Central memory CD8-positive, alpha-beta T cell (primary cell): ENCODE measurements at regions not wholly inside any gene's neighbourhood (a gene's known extent, or its start where the extent isn't known, plus 50 kb on each side); places are given as distances from the start of the nearest gene placed in this dataset.
"Not testable (repeated sequence)": the region's sequence is repeated elsewhere in the genome, so short reads cannot be mapped to it uniquely, and the experiment has no call there.

Source experiments
- ATAC-seq: fragments of 150-1000 bp; cut with Tn5 transposase; replicated peaks from 2 replicates; pipeline ENCODE4 v1.10.0; 2022; ENCODE audit warnings: mild to moderate bottlenecking, moderate FRiP score, moderate number of reproducible peaks; ENCODE audit not compliant: poor library complexity, severe bottlenecking; ENCODE audit errors: extremely low read depth
- DNase-seq, 2 donors: peaks; one replicate each; pipeline ENCODE4 v3.0.0; 2021; ENCODE audit warnings: low spot score in 2 of 2
- H3K27ac Mint-ChIP-seq: one replicate; pipeline ENCODE4 v1.8.0; 2022; ENCODE audit warnings: low read depth, mild to moderate bottlenecking, moderate library complexity, mixed read lengths
- H3K27me3 Mint-ChIP-seq: one replicate; pipeline ENCODE4 v1.8.0; 2022; ENCODE audit warnings: mixed read lengths
- H3K36me3 Mint-ChIP-seq: one replicate; pipeline ENCODE4 v1.8.0; 2022; ENCODE audit warnings: mild to moderate bottlenecking, moderate library complexity, mixed read lengths; ENCODE audit not compliant: insufficient read depth
- H3K4me1 Mint-ChIP-seq: one replicate; pipeline ENCODE4 v1.8.0; 2022; ENCODE audit warnings: mixed read lengths
- H3K4me3 Mint-ChIP-seq: one replicate; pipeline ENCODE4 v1.8.0; 2022; ENCODE audit warnings: mild to moderate bottlenecking, moderate library complexity, mixed read lengths
- H3K9me3 Mint-ChIP-seq: one replicate; pipeline ENCODE4 v1.8.0; 2022; ENCODE audit warnings: mixed read lengths

DNA sequence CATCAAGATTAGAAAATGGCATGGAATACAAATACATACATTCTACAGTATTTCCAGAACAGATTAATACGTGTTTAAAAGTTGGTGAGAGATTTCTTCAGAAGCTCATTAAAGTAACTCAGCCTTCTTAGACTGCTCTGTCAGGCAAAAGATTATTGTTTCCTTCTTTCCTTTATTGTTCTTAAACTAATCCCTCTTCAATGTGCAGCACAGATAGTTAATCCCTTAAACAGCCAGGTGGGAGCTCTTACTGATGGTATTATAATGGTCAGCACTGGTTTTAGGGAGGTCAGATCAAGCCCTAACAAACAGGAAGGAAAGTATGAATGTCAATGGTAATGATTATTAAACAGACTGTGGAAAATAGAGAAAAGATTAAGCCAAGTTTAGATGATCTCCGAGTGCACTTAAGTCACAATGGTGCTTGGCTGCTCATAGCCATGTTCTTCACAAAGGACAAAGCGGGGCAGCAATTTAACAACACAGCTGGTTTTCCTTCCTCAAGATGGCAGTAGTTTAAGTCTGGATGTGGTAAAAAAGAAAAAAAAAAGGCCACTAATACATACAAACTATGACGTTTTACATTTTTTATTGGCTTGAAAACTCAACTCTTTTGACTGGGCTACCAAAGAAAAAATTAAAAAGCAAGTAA is 992.6 kb downstream of the PCDH9 start:
- Mint-ChIP-seq H3K4me1 (no peaks in the 10 kb centered on the region), H3K27me3 (no peaks in the 10 kb centered on the region), H3K9me3 (peaks cover 7% of the 10 kb centered on the region), H3K4me3 (no peak overlapping the region), H3K36me3 (peaks cover 3% of the 10 kb centered on the region), H3K27ac (no peak overlapping the region)
- DNase-seq = no peak
- ATAC-seq = no peak

DNA sequence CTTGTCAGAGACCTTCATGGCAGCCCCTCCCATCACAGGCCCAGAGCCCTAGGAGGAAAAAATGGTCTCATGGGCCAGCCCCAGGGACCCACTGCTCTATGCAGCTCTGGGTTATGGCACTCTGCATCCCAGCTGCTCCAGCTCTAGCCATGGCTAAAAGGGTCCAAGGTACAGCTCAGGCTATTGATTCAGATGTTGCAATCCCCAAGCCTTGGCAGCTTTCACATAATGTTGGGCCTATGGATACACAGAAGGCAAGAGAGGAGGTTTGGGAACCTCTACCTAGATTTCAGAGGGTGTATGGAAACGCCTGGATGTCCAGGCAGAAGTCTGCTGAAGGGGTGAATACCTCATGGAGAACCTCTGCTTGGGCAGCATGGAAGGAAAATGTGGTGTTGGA is 996.0 kb downstream of the PCDH9 start:
- DNase-seq (no peak), ATAC-seq (no peak)
- Mint-ChIP-seq H3K9me3 (peaks cover 24% of the 10 kb centered on the region), H3K4me3 (no peak overlapping the region), H3K4me1 (no peaks in the 10 kb centered on the region), H3K36me3 (no peaks in the 10 kb centered on the region), H3K27me3 (no peaks in the 10 kb centered on the region), H3K27ac (no peak overlapping the region)

DNA sequence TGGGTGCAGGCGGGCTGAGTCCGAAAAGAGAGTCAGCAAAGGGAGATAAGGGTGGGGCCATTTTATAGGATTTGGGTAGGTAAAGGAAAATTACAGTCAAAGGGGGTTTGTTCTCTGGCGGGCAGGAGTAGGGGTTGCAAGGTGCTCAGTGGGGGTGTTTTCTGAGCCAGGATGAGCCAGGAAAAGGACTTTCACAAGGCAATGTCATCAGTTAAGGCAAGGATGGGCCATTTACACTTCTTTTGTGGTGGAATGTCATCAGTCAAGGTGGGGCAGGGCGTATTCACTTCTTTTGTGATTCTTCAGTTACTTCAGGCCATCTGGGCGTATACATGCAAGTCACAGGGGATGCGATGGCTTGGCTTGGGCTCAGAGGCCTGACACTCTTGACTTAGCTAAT is 998.2 kb downstream of the PCDH9 start:
- not testable (repeated sequence) for H3K27ac Mint-ChIP-seq, H3K4me1 Mint-ChIP-seq, ATAC-seq, H3K27me3 Mint-ChIP-seq, H3K4me3 Mint-ChIP-seq, DNase-seq, H3K36me3 Mint-ChIP-seq
- H3K9me3 Mint-ChIP-seq = peaks cover 40% of the 10 kb centered on the region

DNA sequence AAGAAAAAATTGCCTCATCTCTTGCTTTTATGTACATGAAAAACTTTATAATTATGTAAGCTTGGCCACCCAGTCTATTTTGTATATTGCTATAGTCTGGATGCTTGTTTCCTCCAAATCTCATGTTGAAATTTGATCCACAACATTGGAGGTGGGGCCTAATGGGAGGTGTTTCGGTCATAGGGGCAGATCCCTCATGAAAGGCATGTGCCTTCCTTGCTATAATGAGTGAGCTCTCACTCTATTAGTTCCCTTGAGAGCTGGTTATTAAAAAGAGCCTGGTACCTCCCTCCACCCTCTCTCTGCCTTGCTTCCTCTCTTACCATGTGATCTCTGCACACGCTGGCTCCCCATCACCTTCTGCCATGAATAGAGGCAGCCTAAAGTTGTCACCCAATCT is 1005.1 kb downstream of the PCDH9 start:
- peaks cover 30% of the 10 kb centered on the region for H3K9me3 Mint-ChIP-seq
- H3K4me3 Mint-ChIP-seq = no peak overlapping the region
- H3K4me1 Mint-ChIP-seq = no peaks in the 10 kb centered on the region
- DNase-seq (no peak), ATAC-seq (no peak)
- no peaks in the 10 kb centered on the region for H3K36me3 Mint-ChIP-seq
- H3K27ac Mint-ChIP-seq = no peak overlapping the region
- no peaks in the 10 kb centered on the region for H3K27me3 Mint-ChIP-seq

DNA sequence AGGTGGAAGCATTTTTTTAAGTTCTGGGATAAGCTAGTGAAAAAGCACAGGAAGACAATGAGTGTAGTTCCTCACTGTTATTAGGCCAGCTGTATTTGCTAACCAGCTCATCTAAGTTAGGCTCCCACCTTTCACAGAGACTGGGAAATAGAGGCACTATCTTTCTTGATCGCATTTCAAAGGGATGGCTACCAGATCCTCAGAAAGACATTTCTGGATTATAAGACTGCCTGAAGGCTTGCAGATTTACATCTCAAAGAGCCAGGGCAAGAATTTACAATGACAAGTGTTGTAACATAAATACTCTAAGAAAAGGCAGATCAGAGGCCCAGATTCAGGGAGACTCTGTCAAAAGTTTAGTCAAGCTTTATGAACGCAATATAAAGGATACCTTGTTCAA is 1005.5 kb downstream of the PCDH9 start:
- DNase-seq (no peak), ATAC-seq (no peak)
- H3K4me3 Mint-ChIP-seq = no peak overlapping the region
- H3K27me3 Mint-ChIP-seq = no peaks in the 10 kb centered on the region
- no peaks in the 10 kb centered on the region for H3K36me3 Mint-ChIP-seq
- H3K4me1 Mint-ChIP-seq = no peaks in the 10 kb centered on the region
- H3K9me3 Mint-ChIP-seq = peaks cover 29% of the 10 kb centered on the region
- H3K27ac Mint-ChIP-seq = no peak overlapping the region

DNA sequence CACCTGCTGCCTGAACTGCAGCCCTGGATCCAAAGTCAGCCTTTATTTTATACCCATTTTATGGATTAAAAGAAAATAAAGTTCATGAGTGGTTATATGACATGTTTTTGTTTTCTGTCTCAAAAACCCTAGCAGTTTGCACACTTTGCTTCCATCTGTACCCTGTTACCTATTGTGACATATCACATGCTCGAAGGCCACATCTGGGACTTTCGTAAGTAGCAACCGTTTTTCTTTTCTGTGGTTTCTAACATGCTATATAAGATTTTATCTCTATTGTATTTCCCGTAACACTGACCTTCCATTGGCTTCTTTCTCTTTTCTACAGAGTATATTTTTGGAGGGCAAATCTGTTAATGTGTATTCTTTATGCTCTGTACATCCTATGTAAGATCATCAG is 1007.2 kb downstream of the PCDH9 start:
- Mint-ChIP-seq H3K9me3 (peaks cover 34% of the 10 kb centered on the region), H3K27ac (no peak overlapping the region), H3K27me3 (no peaks in the 10 kb centered on the region), H3K4me3 (no peak overlapping the region), H3K36me3 (no peaks in the 10 kb centered on the region), H3K4me1 (no peaks in the 10 kb centered on the region)
- ATAC-seq = no peak
- DNase-seq = no peak

DNA sequence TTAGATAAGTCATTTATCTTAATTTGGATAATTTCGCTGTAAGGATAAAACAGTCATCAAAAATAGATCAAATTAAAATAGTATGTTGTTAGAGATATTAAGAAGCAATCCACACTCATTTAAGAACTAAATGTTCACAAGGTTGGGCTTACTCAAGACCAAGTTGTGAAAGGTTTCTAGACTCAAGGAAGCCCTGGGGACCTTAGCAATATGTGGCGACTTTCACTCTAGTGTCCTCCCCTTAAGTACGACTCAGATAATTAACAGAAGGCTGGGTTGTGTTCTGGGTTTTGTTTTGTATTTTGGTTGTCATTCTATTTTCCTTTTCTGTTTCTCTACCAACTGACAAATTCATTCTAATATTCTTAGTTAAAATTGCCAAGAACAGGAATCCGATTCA is 1008.0 kb downstream of the PCDH9 start:
- no peak for DNase-seq
- Mint-ChIP-seq H3K27ac (no peak overlapping the region), H3K4me3 (no peak overlapping the region), H3K9me3 (peaks cover 28% of the 10 kb centered on the region), H3K27me3 (no peaks in the 10 kb centered on the region), H3K36me3 (no peaks in the 10 kb centered on the region), H3K4me1 (no peaks in the 10 kb centered on the region)
- ATAC-seq = no peak

DNA sequence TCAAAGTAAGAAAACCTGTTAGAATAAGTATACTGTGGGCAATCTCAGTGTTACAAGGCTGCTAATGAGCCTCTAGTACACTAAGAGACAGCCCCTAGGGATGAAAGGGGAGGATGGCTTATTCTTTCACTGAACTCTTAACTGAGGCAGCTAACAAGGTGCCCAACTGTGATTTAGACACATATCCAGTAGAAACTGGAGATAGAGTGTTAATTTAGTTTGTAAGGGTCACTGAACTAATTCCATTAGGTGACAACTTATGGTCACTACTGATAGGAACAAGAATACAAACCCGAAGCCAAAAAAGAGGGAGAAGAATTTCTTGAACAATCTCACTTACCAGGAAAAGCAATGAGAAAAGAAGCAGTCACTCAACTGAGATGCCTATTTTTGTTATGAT is 1010.6 kb downstream of the PCDH9 start:
- ATAC-seq (no peak), DNase-seq (no peak)
- no peak overlapping the region for H3K4me3 Mint-ChIP-seq
- no peaks in the 10 kb centered on the region for H3K4me1 Mint-ChIP-seq
- H3K9me3 Mint-ChIP-seq = peaks cover 27% of the 10 kb centered on the region
- H3K36me3 Mint-ChIP-seq = no peaks in the 10 kb centered on the region
- H3K27me3 Mint-ChIP-seq = no peaks in the 10 kb centered on the region
- no peak overlapping the region for H3K27ac Mint-ChIP-seq

DNA sequence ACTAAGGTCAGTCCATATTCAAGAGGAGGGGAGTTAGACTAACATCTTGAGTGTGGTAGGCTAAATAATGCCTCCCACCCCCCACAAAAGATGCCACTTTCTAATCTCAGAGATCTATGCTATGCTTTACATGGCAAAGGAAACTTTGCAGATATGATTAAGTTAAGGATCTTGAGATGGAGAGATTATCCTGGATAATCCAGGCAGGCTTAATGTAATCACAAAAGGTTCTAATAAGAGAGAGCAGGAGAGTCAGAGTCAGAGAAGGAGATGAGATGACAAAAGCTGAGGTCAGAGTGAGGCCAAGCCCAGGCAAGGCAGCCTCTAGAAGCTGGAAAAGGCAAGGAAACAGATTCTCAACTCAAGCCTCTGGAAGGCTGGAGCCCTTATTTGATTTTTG is 1011.6 kb downstream of the PCDH9 start:
- ATAC-seq = no peak
- no peak overlapping the region for H3K27ac Mint-ChIP-seq
- H3K9me3 Mint-ChIP-seq = peaks cover 27% of the 10 kb centered on the region
- H3K27me3 Mint-ChIP-seq = no peaks in the 10 kb centered on the region
- H3K4me1 Mint-ChIP-seq = no peaks in the 10 kb centered on the region
- no peak overlapping the region for H3K4me3 Mint-ChIP-seq
- H3K36me3 Mint-ChIP-seq = no peaks in the 10 kb centered on the region
- no peak for DNase-seq

DNA sequence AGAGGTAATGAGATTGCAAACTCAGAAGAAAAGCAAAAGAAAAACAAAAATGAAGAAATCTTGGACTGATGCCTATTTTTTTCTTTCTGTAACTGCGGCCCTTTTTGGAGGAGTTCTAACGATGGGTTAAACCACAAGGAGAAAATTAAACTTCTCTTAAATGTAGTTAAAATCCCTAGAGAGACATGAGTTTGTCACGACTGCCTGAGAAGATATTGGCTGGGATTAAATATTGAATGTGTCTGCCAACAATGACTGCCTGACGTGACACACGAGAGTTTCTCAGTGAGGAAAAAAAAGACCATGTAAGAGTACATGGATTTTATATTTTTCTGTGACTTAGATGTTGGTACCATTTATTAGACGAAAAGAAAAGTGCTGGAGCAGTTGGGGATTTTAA is 1013.4 kb downstream of the PCDH9 start:
- no peak for ATAC-seq
- H3K36me3 Mint-ChIP-seq = no peaks in the 10 kb centered on the region
- peaks cover 27% of the 10 kb centered on the region for H3K9me3 Mint-ChIP-seq
- no peaks in the 10 kb centered on the region for H3K4me1 Mint-ChIP-seq
- H3K27me3 Mint-ChIP-seq = no peaks in the 10 kb centered on the region
- H3K4me3 Mint-ChIP-seq = no peak overlapping the region
- DNase-seq = no peak
- H3K27ac Mint-ChIP-seq = no peak overlapping the region

DNA sequence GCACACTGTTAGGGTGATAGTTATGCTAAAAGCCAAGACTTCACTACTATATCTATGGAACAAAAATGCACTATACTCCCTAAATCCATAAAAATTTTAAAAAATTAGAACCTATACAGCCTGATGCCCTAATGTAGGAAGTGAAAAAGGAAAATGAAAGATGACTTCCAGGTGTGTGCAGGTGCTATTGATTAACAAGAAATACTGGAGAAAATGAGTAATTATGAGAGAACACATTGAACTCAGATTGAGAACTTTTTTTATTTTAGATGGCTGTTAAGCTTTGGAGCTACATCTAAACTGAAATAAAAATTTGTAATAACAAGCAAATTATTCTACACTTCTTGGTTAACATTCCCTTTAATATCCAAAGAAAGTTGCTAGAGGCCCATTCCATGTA is 1015.7 kb downstream of the PCDH9 start:
- Mint-ChIP-seq H3K4me3 (no peak overlapping the region), H3K36me3 (no peaks in the 10 kb centered on the region), H3K9me3 (peaks cover 28% of the 10 kb centered on the region), H3K27ac (no peak overlapping the region), H3K4me1 (no peaks in the 10 kb centered on the region), H3K27me3 (no peaks in the 10 kb centered on the region)
- DNase-seq = no peak
- no peak for ATAC-seq

DNA sequence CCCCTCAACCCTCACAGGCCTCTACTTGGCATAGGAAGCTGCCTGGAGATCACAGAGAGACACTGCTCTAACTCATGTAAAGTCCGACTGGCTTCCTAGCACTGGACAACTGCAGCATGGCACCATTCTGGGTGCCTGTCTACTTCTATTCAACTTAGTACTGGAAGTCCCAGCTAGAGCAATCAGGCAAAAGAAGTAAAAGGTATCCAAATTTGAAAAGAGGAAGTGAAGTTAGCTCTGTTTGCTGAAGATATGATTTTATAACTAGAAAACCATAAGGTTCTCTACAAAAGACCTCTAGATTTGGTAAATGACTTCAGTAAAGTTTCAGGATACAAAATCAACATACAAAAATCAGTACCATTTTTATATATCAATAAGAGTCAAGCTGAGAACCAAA is 1017.6 kb downstream of the PCDH9 start:
- H3K27ac Mint-ChIP-seq = no peak overlapping the region
- no peak for ATAC-seq
- peaks cover 21% of the 10 kb centered on the region for H3K9me3 Mint-ChIP-seq
- no peaks in the 10 kb centered on the region for H3K36me3 Mint-ChIP-seq
- H3K4me3 Mint-ChIP-seq = no peak overlapping the region
- DNase-seq = no peak
- H3K27me3 Mint-ChIP-seq = no peaks in the 10 kb centered on the region
- H3K4me1 Mint-ChIP-seq = no peaks in the 10 kb centered on the region

DNA sequence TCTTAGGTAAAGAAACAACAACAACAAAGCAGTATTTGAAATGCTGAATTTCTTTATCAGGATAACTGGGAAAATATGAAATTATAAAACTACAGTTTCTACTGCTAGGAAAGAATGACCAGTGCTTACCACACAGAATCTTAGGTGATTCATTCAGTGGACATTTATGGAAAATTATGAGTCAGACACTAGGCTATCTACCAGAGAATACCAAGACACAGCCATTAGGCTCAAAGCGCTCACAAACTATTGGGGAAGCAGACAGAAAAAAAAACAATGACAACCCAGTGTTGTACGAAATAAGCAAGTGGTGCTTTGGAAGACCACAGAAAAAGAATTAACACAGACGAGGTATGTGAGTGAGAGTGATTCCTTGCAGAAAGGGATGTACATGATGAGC is 1019.5 kb downstream of the PCDH9 start:
- Mint-ChIP-seq H3K4me3 (no peak overlapping the region), H3K4me1 (no peaks in the 10 kb centered on the region), H3K9me3 (peaks cover 19% of the 10 kb centered on the region), H3K27ac (no peak overlapping the region), H3K36me3 (no peaks in the 10 kb centered on the region), H3K27me3 (no peaks in the 10 kb centered on the region)
- ATAC-seq (no peak), DNase-seq (no peak)

DNA sequence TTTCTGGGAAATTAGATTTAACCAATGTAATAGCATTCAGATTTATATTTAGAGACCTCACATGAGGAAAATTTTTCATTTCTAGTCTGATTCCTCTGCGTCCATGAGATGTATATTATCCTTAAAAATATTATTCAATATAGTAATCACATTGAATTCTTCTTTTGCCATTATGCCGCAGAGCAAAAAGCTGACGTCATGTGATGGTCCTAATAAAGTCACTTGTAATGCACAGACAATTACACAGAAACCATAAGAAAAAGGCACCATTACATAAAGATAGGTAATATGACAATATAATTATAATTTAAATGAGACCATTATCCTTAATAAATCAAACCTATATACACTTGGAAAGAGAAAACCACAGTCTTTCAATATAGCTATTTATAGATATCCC is 1021.5 kb downstream of the PCDH9 start:
- ATAC-seq = no peak
- DNase-seq = no peak
- H3K4me3 Mint-ChIP-seq = no peak overlapping the region
- peaks cover 21% of the 10 kb centered on the region for H3K9me3 Mint-ChIP-seq
- no peaks in the 10 kb centered on the region for H3K27me3 Mint-ChIP-seq
- no peaks in the 10 kb centered on the region for H3K36me3 Mint-ChIP-seq
- no peaks in the 10 kb centered on the region for H3K4me1 Mint-ChIP-seq
- no peak overlapping the region for H3K27ac Mint-ChIP-seq
